Hematopoietic multipotent progenitor cell treated with erythropoietin and hydrocortisone succinate and interleukin-3 and kit ligand, for 8 days (in vitro differentiated cells): ENCODE measurements at regions not wholly inside any gene's neighbourhood (a gene's known extent, or its start where the extent isn't known, plus 50 kb on each side); places are given as distances from the start of the nearest gene placed in this dataset.

Source experiments
- DNase-seq: peaks from one replicate; pipeline ENCODE4 v3.0.0-alpha.2; 2015

GRCh38 chr14:104448321-104448720 is 131.2 kb upstream of the C14orf180 start:
- no peak for DNase-seq

GRCh38 chr14:104448721-104449120 is 130.8 kb upstream of the C14orf180 start:
- no peak for DNase-seq

- DNase-seq, result no peak
These were observed 128.7 kb upstream of the C14orf180 start for GRCh38 chr14:104450811-104451401.

- DNase-seq, result no peak
These were observed 128.1 kb upstream of the C14orf180 start for GRCh38 chr14:104451474-104451873.

- DNase-seq, result no peak
These were observed 120.7 kb upstream of the C14orf180 start for GRCh38 chr14:104458845-104459244.

- DNase-seq, result no peak
These were observed 118.5 kb upstream of the C14orf180 start for GRCh38 chr14:104460791-104461651.

GRCh38 chr14:104461676-104462449 is 117.7 kb upstream of the C14orf180 start:
- no peak for DNase-seq

GRCh38 chr14:104462651-104463630 is 116.6 kb upstream of the C14orf180 start:
- DNase-seq, result no peak

- no peak for DNase-seq
These were observed 114.7 kb upstream of the C14orf180 start for GRCh38 chr14:104464907-104465306.

- no peak for DNase-seq
These were observed 113.8 kb upstream of the C14orf180 start for GRCh38 chr14:104465482-104466390.

- DNase-seq, result no peak
These were observed 112.3 kb upstream of the C14orf180 start for GRCh38 chr14:104467236-104467635.

GRCh38 chr14:104467641-104468040 is 111.9 kb upstream of the C14orf180 start:
- DNase-seq, result no peak

GRCh38 chr14:104469591-104469990 is 110.0 kb upstream of the C14orf180 start:
- DNase-seq, result no peak

GRCh38 chr14:104470588-104470987 is 109.0 kb upstream of the C14orf180 start:
- DNase-seq, result no peak

- no peak for DNase-seq
These were observed 108.5 kb upstream of the C14orf180 start for GRCh38 chr14:104471114-104471513.

GRCh38 chr14:104472073-104472472 is 107.5 kb upstream of the C14orf180 start:
- no peak for DNase-seq

- no peak for DNase-seq
These were observed 106.9 kb upstream of the C14orf180 start for GRCh38 chr14:104472536-104473243.

- DNase-seq, result no peak
These were observed 106.4 kb upstream of the C14orf180 start for GRCh38 chr14:104473244-104473565.

- no peak for DNase-seq
These were observed 105.7 kb upstream of the C14orf180 start for GRCh38 chr14:104473649-104474494.
